Cardiac muscle cell (in vitro differentiated cells and primary cell): ENCODE measurements at regions not wholly inside any gene's neighbourhood (a gene's known extent, or its start where the extent isn't known, plus 50 kb on each side); places are given as distances from the start of the nearest gene placed in this dataset.
A peak's percentile ranks its signal among the peaks of the same experiment; 100 is the strongest.

ENCODE experiments used
- DNase-seq, 2 donors: peaks; one replicate each; pipeline versions ENCODE4 v3.0.0 to v3.0.0-alpha.2; 2010 to 2017; ENCODE audit warnings: low read depth in 1 of 2, low spot score in 1 of 2
- H3K27ac ChIP-seq: fragments of 200-600 bp; sonication (generic); 2 replicates; pipeline ENCODE4 v1.5.1; 2016
- H3K27me3 ChIP-seq: fragments of 200-600 bp; sonication (generic); 2 replicates; pipeline ENCODE4 v1.6.0; 2016; ENCODE audit warnings: control low read depth
- H3K36me3 ChIP-seq: fragments of 200-600 bp; sonication (generic); 2 replicates; pipeline ENCODE4 v1.5.1; 2016; ENCODE audit warnings: control low read depth
- H3K4me1 ChIP-seq: fragments of 200-600 bp; sonication (generic); 2 replicates; pipeline ENCODE4 v1.8.1; 2017; ENCODE audit warnings: low read depth, mild to moderate bottlenecking, mixed run types
- H3K4me3 ChIP-seq: fragments of 200-600 bp; sonication (generic); 2 replicates; pipeline ENCODE4 v1.5.1; 2016; ENCODE audit warnings: mild to moderate bottlenecking
- H3K9me3 ChIP-seq: fragments of 200-600 bp; sonication (generic); 2 replicates; pipeline ENCODE4 v1.5.1; 2017; ENCODE audit warnings: low read depth, mild to moderate bottlenecking, control low read depth
- TF ChIP-seq, protein P1 (sequence below): IDR thresholded peaks from 2 replicates; pipeline ENCODE4 v1.5.1; 2012; ENCODE audit warnings: low read depth, mild to moderate bottlenecking, low read length

GRCh38 chr1:87956072-87956471 lies 627.4 kb downstream of the LMO4 start:
- H3K27me3 ChIP-seq: no peaks in the 10 kb centered on the region
- peak overlapping the region; percentile 67 for H3K27ac ChIP-seq
- H3K4me1 ChIP-seq: peaks cover 63% of the 10 kb centered on the region
- no peaks in the 10 kb centered on the region for H3K36me3 ChIP-seq
- TF ChIP-seq, protein P1, sequence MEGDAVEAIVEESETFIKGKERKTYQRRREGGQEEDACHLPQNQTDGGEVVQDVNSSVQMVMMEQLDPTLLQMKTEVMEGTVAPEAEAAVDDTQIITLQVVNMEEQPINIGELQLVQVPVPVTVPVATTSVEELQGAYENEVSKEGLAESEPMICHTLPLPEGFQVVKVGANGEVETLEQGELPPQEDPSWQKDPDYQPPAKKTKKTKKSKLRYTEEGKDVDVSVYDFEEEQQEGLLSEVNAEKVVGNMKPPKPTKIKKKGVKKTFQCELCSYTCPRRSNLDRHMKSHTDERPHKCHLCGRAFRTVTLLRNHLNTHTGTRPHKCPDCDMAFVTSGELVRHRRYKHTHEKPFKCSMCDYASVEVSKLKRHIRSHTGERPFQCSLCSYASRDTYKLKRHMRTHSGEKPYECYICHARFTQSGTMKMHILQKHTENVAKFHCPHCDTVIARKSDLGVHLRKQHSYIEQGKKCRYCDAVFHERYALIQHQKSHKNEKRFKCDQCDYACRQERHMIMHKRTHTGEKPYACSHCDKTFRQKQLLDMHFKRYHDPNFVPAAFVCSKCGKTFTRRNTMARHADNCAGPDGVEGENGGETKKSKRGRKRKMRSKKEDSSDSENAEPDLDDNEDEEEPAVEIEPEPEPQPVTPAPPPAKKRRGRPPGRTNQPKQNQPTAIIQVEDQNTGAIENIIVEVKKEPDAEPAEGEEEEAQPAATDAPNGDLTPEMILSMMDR: no peak
- DNase-seq: peak; percentile 36 to 89
- no peak overlapping the region for H3K4me3 ChIP-seq
- H3K9me3 ChIP-seq: no peaks in the 10 kb centered on the region

DNA sequence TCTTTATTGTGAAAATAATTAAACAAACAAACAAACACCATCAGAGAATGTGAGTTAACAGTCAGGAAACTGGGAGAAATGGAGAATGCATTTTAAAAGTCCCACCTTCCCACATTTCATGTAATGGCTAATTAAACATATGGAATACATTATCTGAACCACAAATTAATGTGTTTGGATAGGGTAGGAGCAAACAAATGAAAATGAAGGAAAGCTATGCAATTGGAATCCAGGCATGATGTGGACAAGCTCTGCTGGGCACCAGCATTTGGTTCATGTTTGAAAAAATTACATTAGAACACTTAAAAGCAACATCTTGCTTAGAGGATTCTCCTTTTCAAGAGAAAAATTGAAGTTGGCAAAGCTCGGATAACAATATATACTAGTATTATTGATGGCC lies 628.1 kb downstream of the LMO4 start:
- Histone ChIP-seq H3K27ac (no peak overlapping the region), H3K36me3 (no peaks in the 10 kb centered on the region), H3K4me3 (no peak overlapping the region), H3K27me3 (no peaks in the 10 kb centered on the region), H3K4me1 (peaks cover 61% of the 10 kb centered on the region), H3K9me3 (no peaks in the 10 kb centered on the region)
- TF ChIP-seq, protein P1: no peak
- no peak for DNase-seq

DNA sequence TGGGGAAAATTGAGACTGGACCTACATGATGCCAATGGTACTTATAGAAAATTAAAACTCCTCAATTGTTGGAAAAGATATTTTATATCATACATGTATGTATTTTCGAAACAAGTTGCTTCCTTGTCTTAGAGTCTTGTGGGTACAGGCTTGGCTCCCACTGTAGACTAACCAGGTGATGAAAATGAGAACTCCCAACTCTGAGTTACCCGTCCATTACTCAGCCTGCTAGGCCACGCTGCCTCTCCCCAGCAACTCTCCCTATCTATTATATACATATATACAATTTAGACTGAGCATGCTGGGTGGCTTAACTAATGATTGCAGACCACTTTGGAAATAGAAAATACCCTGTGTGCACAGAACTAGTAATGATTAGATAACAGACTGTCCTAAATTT lies 628.7 kb downstream of the LMO4 start:
- no peaks in the 10 kb centered on the region for H3K36me3 ChIP-seq
- DNase-seq: no peak

GRCh38 chr1:87958201-87958600 lies 629.5 kb downstream of the LMO4 start:
- Histone ChIP-seq H3K9me3 (no peaks in the 10 kb centered on the region), H3K36me3 (no peaks in the 10 kb centered on the region), H3K27ac (no peak overlapping the region), H3K27me3 (no peaks in the 10 kb centered on the region), H3K4me1 (peaks cover 54% of the 10 kb centered on the region), H3K4me3 (no peak overlapping the region)
- DNase-seq: no peak
- TF ChIP-seq, protein P1: no peak

More for the DNA sequence above, 628.7 kb downstream of the LMO4 start:
- Histone ChIP-seq H3K27me3 (no peaks in the 10 kb centered on the region), H3K9me3 (no peaks in the 10 kb centered on the region), H3K4me1 (peaks cover 55% of the 10 kb centered on the region), H3K27ac (no peak overlapping the region), H3K4me3 (no peak overlapping the region)
- TF ChIP-seq, protein P1: no peak

DNA sequence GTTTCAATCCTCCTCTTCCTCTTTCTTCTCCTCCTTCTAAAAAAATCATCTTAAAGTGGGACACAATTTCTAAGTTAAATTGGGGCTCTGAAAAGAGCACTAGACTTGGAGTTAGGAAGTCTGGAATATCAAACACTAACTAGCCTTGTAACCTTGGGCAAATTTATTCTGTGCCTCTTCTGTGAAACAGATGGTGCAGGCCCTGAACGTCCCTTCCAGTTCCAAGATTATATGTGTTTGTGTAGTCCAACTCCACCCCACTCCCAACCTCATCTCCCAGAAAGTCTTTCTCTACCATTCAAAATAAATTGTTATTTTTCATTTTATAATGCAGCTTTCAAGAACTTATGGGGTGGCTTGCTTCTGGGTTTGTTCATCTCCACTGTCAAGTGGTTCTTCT lies 630.0 kb downstream of the LMO4 start:
- H3K9me3 ChIP-seq: no peaks in the 10 kb centered on the region
- DNase-seq: no peak
- H3K4me3 ChIP-seq: no peak overlapping the region
- H3K36me3 ChIP-seq: no peaks in the 10 kb centered on the region
- H3K27me3 ChIP-seq: no peaks in the 10 kb centered on the region
- peaks cover 54% of the 10 kb centered on the region for H3K4me1 ChIP-seq
- TF ChIP-seq, protein P1: no peak
- no peak overlapping the region for H3K27ac ChIP-seq

DNA sequence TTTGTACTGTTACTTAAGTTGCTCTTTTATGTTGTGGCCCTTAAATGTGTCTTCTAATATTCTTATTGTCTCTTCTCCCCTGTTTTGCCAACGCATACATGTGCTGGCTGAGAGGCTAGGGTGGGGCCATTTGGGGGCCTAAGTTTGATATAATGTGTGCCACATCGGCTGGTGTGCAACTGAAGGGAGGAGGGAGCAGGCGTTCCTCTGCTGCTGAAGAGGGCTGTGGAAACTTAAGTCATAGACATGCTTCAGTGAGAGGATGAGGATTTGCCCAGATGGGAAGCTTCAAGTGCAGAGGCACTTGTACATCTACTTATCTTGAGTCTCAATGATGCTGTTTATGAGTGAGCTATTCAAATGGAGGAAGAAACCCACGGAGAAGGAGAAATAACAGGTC lies 630.6 kb downstream of the LMO4 start:
- TF ChIP-seq, protein P1: no peak
- Histone ChIP-seq H3K4me1 (peaks cover 49% of the 10 kb centered on the region), H3K9me3 (no peaks in the 10 kb centered on the region)

More for the DNA sequence above, 630.6 kb downstream of the LMO4 start:
- no peaks in the 10 kb centered on the region for H3K36me3 ChIP-seq
- peak in 1 of 2 donors; percentile 45 for DNase-seq
- H3K27ac ChIP-seq: peak overlapping the region; percentile 28
- H3K4me3 ChIP-seq: no peak overlapping the region
- no peaks in the 10 kb centered on the region for H3K27me3 ChIP-seq
